CD4-positive, alpha-beta T cell treated with Interleukin-10 for 1 hour (primary cell): ENCODE measurements at regions not wholly inside any gene's neighbourhood (a gene's known extent, or its start where the extent isn't known, plus 50 kb on each side); places are given as distances from the start of the nearest gene placed in this dataset.
"Not testable (repeated sequence)": the region's sequence is repeated elsewhere in the genome, so short reads cannot be mapped to it uniquely, and the experiment has no call there.

Source experiments
- DNase-seq: peaks from one replicate; pipeline ENCODE4 v3.0.0-alpha.2; 2020

DNA sequence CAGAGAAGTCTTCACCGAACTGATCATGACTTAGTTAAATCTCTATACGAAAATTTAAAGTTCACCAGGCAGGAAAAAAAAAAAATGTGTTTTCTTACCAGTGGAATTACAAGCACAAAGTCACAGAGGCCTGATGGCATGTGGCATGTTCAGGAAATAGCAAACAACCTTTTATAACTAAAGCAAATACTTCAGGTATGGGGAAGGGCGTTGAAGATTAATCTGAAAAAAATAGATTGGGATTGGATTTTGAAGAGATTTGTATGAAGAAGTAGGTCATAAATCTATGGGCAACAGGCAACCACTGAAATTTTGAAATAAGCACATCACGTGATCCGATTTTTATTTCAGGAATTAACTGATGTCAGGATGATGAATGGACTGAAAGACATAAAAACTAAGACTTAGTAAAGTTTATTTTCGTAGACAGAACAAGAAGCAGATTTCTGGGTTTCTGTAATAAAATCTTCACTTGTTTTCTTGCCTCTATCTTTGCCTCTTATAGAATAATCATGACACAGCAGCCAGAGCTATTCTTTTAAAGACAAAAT lies 295.9 kb upstream of the ADGRL4 start:
- DNase-seq = no peak

GRCh38 chr1:79295967-79296366 lies 289.4 kb upstream of the ADGRL4 start:
- no peak for DNase-seq

DNA sequence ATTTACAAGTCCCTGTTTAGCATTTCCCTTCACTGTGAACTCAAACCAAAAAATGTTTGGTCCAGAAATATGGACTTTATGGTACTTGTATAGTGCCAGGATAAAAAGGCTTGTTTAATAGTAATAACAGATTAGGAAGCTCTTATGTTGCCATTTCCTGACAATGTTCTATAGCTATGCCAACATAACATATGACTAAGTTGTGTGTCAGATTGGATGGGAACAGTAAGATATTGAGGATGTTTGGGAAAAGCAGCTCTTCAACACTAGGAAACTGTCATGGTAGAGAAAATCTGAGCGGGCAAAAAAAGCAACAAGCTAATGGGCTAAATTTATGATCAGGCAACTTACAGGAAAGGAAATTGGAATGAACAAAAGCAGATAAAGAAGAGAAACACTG lies 287.1 kb upstream of the ADGRL4 start:
- DNase-seq = no peak

DNA sequence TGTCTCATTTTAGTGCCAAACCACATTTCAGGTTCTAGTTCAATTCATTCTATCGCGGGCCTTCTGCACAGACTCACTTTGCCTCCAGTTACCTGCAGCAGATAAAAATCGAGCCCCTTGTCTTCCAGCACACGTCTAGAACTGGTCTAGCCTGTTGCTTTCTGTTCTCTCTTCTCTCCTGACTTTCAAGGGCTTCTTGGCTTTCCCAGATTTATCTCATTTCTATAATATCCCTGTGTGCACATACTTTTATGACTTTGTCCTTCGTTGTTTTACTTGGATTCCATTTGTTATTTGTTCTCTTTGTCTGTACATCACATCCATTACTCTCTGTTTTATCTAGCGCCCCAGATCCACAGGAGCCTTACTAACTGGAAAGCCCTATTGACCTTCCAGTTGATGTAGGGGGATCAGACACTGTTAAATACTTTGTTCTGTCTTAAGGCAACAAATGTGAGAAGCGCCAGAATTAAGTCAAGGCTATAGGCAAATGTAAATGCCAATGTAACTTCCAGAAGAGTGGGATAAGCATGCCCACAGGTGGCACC lies 284.5 kb upstream of the ADGRL4 start:
- no peak for DNase-seq

DNA sequence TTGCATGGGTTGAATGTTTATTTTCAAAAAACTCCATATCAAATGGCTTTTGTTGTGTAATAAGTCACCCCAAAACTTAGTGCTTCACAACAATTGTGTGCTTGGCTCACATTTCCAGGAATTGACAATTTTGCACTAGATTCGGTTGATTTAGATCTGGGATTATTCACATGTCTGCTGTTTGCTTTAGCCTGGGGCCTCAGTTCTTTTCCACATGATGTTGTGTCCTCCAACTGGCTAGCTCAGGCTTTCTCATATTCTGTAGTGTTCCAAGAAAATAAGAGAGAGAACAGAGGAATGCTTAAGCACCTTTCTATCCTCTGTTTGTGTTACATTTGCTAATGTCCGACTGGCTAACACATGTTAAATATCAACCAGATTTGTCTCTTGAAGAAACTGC lies 281.5 kb upstream of the ADGRL4 start:
- no peak for DNase-seq

DNA sequence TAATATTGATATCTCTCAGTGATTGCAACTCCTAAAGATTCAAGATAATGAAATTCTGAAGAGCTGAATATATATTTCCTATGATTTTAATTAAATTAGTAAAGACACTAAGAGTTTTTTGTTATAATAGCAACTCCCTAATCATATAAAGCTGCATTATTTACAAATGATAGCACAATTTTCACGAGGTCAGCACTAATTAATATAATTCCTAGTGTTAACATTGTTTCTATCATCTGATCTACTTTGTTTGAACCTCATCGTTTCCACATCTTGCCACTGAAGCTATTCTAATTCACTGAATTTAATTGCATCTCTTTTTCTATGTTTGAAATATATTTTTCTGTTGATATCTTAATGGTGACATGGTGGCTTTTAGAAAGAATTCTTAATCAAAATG lies 279.1 kb upstream of the ADGRL4 start:
- no peak for DNase-seq

DNA sequence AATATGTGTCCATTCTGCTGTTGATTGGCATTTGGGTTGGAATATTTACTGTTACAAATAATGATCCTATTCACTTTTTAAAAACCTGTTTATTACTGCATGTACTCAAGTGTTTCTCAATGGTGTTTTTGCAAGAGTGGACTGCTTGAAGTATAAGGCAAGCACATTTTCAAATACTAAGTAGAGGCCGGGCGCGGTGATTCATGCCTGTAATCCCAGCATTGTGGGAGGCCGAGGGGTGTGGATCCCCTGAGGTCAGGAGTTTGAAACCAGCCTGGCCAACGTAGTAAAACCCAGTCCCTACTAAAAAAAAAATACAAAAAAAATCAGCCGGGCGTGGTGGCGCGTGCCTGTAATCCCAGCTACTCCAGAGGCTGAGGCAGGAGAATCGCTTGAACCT lies 276.9 kb upstream of the ADGRL4 start:
- DNase-seq = no peak

- no peak for DNase-seq
These were observed 274.9 kb upstream of the ADGRL4 start for GRCh38 chr1:79281442-79281841.

DNA sequence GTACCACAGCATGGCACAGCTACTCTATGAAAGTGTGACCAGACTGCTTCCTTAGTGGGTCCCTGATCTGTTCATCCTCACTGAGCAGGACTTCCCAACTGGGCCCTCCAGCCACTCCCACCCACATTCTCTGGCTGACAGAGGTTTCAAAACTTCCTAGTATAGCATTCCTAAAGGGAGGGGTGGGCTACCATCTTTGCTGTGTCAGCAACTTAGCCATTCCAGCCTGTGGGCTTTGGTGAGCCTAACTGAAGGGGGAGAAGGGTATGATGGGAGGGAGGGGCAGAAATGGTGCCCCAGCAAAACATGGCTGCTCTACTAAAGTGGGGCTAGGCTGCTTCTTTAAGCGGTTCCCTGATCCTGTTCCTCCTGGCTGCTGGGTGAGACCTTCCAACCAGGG lies 265.2 kb upstream of the ADGRL4 start:
- DNase-seq = no peak

DNA sequence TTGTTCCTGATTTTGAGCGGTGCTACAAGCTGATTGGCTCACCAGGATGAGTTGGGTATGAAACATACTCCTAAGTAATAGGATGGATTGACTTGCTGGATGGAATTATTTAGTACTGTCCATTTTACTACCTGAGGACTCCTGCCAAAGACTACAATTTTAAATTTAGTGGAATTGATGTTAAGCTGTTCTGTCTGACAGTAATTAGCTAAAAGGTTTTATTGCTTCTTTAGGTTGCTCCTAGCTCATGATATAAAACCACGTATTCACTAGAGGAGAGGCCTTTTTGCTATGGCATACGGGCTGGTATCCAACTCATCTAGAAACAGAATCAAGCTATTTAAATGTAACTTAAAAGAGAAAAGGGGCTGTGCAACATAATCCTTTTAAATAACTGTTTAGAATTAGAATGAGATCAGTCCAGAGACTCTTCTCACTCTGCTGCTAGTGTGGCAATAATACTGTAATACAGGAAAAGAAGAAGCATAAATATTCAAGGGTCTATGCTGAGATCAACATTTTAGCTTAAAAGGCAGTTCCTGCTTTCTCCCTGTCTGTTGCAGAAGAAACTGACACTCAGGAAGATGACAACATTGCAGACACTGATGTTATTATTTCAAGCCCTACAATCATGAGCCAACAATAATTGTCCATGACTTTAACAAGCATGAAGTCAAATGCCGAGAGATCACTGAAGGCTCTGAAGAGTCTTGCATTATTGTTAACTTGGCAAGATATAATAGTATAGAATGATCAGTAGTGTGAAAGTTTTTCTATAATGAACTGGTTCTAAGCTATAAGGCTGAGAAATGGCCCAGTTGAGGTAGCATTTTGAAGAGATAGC lies 258.7 kb upstream of the ADGRL4 start:
- DNase-seq = no peak

DNA sequence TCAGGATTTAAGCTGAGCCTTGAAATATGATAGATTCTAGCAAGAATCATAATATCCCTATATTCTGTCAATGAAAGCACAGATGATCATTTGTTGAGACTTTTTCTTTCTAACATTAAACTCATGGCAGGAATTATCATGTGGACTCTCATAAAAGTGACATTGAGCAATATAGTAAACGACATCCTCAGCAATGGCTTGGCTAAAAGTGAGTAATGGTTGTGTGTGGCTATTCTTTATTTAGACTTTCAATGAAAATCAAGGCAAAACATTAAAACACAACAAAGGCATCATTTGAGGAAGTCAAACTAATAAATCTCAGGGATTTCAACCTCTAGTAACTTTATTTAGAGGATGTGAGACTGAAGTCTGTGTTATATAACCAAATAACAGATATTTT lies 257.8 kb upstream of the ADGRL4 start:
- DNase-seq = no peak

DNA sequence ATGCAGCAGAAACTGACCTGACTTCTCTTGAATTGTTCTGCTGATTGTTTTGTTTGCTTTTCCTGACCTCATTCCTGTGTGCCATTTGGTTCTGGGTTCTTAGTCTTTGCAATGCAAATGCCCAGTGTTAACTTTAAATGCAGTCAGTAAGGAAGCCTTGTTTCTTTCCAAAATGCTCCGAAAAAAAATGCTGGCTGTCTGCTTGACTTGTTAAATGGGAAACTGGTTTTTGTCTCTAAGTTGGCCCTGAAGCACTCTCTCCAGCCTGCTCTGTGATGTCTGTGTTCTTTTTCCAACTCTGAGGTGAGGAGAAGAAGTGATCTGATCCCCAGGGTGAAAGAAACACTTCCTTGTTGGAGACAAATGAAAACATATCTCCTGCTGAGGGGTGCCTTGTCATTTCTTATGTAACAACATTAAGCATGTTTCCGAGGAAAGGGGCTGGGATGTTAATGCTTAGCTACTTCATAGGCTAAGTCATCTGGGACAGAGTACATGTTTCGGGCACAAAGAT lies 256.3 kb upstream of the ADGRL4 start:
- no peak for DNase-seq

DNA sequence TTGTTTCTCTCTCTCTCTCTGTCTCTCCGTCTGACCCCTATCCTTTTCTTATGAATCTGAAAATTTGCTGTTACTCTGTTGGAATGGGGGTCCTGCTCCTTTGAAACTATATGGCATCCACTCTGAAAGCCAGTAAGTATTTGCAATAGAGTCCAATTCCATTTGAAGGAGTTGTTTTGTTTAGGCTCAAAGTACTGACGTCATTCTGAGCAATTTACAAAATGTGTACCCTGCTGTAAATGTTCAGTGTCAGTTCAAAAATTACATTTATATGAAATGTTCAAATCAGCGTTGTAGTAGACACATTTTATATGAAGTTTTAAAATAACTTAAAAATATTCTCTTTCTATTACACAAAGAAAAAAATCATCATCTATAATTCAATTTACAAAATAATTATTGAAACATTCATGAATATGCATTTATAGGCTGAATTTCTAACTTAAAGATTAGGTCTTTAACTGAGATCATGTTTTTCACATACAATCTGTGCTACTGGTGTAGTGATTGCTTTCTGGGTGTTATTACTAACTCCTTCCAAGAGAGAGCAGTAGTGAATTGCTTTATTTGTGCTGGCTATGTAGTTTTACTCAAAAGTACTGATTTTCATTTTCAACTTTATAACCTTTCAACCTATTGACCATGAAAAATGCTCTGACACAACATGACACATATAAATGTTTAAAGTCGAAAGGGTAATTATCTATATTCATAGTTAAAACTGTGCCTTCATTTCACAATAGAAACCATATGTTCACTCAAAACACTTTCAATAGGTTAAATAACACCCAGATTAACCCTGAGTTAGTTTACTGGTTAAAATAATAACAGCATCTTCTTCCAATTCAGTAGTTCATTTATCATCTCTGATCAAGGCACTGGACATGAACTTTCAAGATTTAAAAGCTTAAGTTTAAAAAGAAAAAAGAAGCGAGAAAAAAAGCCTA lies 253.1 kb upstream of the ADGRL4 start:
- DNase-seq = no peak

- no peak for DNase-seq
These were observed 248.9 kb upstream of the ADGRL4 start for GRCh38 chr1:79255421-79255820.

- DNase-seq = no peak
These were observed 246.1 kb upstream of the ADGRL4 start for GRCh38 chr1:79252598-79252997.

DNA sequence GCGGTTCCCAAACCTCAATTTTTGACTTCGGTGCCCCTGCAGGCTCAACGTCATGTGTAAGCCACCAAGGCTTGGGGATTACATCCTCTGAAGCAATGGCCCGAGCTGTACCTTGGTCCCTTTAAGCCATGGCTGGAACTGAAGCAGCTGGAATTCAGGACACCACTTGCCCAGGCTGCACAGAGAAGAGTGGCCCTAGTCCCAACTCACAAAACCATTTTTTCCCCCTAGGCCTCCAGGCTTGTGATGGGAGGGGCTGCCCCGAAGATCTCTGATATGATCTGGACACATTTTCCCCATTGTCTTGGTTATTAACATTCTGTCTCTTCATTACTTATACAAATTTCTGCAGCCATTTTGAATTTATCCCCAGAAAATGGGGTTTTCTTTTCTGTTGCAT lies 233.3 kb upstream of the ADGRL4 start:
- DNase-seq = no peak

- no peak for DNase-seq
These were observed 228.9 kb upstream of the ADGRL4 start for GRCh38 chr1:79235301-79236002.

DNA sequence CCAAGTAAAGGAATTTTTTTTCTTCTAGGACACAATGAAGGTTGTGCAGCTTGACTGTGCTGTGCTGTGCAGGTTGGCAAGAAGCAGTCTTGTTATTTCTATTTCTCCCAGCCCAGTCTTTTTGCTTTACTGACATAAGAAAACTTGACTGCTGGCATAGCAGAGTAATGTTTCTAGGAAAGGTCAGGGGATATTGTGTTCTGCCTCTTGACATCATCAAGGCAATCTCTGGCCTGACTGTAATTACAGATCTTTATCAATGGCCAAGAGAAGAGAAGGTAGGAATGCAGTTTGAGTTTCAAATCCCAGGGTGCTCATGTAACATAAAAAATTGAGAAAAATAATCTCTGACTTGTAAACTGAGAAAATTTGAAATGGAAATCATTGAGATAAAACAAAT lies 226.3 kb upstream of the ADGRL4 start:
- DNase-seq = no peak

DNA sequence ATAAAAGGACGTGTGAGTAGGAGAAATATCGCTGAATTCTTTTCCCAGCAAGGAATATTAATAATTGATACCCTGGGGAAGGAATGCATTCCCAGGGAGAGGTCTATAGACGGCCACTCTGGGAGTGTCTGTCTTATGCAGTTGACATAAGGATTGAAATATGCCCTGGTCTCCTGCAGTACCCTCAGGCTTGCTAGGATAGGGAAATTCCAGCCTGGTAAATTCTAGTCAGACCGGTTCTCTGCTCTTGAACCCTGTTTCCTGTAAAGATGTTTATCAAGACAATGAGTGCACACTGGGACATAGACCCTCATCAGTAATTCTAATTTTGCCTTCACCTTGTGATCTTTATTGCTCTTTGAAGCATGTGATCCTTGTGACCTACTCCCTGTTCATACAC lies 224.2 kb upstream of the ADGRL4 start:
- not testable (repeated sequence) for DNase-seq

DNA sequence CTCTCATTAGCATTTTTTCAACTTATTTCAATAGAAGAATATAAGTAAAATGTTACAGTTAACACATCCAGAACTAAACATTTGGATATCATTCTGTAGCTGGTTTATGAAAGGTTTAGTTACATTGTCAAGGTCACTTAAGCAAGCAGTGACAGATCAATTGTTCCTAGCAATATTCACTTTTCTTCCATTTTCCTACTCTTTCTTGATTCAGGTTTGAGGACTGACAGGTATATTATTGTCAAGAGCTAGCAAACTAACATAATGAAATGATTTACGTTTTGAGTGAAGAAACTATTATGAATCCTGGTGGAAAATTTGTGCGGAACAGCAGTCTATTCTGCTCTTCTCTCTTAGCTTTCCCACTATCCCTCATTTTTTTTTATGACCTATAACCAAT lies 220.4 kb upstream of the ADGRL4 start:
- no peak for DNase-seq

DNA sequence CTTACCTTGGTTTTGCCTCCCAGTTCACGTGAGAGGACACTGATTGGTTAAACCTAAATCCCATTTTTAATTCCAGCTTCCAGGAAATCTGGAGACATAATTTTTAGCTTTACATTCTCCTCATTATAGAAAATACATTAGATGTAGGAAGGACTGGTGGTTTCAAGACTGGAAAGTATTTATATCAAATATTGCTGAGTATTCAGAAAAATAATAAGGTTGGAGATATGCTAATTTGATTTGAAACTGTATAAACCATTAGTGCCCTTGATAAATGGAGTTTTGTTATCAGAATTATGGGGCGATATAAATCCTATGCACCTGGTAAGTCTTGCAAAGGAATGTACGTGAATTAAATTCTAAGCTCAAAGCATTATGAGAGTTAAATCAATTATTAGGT lies 218.0 kb upstream of the ADGRL4 start:
- DNase-seq = no peak

DNA sequence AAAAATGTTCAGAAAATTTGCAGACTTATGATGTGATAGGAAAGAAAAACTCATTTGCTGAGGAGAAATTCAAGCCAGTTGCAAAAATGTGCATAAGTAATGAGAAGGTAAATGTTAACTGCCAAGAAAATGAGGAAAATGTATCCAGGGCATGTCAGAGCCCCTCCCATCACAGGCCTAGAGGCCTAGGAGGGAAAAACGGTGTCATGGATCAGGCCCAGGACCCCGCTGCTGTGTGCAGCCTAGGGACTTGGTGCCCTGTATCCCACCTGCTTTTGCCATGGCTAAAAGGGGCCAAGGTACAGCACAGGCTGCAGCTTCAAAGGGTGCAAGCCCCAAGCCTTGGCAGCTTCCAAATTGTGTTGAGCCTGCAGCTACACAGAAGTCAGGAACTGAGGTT lies 214.0 kb upstream of the ADGRL4 start:
- DNase-seq = no peak

DNA sequence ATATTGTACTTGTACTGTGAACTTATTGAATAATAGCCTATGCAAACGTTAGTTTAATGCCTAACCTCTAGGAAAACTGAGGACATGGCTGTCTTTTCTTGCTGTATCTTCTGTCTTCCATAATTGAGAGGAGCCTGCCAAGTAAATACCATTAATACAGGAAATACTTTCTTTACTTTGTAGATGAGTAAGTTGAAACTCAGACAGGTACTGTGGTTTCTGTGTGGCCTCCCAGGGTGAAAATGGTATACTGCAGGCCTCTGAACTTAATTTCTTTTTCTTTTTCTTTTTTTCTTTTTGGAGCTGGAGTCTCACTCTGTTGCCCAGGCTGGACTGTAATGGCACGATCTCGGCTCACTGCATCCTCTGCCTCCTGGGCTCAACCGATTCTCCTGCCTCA lies 208.8 kb upstream of the ADGRL4 start:
- DNase-seq = no peak
